ENCODE measurements at regions not wholly inside any gene's neighbourhood (a gene's known extent, or its start where the extent isn't known, plus 50 kb on each side); places are given as distances from the start of the nearest gene placed in this dataset.

DNA sequence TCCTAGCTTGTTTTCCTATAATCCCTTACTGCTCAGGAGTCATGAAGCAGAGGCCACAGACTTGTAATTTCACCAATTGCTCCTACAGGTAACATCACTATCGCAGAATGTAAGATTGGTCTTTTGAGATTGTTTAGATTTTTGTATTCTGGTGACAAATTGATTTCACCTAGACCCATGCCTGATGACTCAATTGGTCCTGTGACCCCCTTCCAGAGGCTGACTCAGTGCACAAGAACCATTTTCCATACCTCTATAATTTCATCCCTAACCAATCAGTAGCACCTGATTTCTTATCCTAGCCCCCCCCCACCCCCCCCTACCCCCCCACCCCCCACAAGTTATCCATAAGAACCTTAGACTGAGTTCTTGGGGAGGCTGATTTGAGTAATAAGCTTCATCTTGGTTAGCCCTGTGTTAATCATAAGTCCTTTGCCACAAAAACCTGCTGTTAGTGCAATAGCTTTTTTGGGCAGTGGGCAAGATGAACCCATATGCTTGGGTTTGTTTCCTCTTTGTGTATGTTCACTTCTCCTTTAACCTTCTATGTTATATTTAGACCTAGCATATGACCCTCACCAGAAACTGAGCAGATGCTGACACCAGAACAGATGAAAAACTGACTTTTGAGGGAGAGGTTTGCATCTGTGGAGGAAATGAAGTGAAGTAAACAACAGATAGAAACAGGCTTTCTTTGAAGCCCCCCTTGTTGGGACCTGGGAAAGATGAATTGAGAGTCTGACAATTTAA is 187.1 kb downstream of the KIF20B start:
- DNase-seq, result peak; percentile 8

DNA sequence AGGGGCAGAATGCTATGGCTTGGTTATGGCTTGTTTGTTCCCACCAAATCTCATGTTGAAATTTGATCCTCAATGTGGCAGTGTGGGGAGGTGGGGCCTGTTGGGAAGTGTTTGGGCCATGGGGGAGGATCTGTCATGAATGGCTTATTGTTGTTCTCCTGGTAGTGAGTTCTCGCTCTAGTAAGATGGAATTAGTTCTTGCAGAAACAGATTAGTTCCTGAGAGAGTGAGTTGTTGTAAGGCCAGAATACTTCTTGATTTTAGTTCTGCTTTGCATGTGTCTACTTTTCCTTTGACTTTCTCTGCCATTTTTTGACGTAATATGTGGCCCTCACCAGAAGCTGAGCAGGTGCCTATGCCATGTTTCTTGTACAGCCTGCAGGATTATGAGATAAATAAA is 188.2 kb downstream of the KIF20B start:
- peak; percentile 4 for DNase-seq

DNA sequence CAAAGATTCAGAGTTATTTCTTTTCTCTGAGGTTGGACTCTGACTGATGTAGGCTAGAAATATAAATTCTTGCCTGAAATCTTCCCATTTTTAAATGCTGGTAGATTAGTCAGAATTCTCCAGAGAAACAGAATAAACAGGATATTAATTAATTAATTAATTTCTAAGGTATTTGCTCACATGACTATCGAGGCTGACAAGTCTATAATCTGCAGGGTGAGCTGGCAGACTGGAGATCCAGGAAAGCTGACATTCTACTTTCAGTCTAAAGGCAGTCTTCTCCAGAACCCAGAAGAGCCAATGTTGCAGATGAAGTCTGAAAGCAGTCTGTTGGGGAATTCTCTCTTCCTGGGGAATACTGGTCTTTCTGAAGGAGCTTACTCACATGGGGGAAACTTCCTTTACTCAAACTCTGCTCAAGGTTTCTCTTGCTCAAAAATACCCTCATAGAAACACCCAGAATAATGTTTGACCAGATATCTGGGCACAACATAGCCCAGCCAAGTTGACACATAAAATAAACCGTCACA is 189.7 kb downstream of the KIF20B start:
- no peak for DNase-seq

DNA sequence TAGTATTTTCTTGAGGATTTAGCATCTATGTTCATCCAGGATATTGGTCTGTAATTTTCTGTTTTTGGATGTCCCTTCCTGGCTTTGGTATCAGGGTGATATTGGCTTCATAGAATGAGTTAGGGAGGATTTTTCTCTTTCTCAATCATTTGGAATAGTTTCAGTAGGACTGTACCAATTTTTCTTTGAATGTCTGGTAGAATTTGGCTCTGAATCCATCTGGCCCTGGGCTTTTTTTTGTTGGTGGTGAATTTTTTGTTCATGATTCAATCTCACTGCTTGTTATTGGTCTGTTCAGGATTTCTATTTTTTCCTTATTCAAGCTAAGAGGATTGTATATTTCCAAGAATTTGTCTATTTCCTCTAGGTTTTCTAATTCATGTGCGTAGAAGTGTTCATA is 192.7 kb downstream of the KIF20B start:
- no peak for DNase-seq

DNA sequence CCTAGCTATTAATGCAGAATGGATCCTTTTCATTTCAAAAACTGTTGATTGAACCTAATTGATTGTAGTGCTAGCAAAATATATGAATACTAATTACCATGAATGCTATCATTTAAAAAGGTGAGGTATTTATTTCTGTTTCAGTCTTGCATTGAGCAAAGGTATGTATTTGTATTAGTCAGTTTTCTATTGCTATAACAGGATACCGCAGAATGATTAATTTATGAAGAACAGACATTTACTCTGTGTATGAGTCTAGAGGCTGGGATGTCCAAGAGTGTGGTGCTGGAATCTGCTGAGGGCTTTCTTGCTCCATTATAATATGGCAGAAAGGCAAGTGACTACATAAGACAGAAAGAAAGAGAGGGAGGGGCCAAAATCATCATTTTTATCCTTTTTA is 199.2 kb downstream of the KIF20B start:
- no peak for DNase-seq

DNA sequence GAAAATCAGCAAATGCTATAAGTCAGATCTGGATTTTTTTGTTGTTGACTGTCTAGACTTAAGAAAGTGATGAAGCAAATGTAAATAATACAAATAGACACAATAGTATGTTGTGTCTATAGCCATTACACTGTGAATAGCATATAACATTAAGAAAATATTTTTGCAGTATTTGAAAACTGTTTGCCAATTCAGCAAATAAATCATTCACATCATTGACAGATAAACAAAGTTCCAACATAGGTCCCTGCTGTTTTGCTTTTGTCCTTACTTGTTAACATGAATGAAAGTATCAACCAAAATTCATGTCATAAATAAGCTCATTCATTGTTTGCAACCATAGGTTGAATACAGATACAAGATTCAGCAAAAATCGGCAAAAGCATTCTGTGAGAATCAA is 200.5 kb downstream of the KIF20B start:
- no peak for DNase-seq

DNA sequence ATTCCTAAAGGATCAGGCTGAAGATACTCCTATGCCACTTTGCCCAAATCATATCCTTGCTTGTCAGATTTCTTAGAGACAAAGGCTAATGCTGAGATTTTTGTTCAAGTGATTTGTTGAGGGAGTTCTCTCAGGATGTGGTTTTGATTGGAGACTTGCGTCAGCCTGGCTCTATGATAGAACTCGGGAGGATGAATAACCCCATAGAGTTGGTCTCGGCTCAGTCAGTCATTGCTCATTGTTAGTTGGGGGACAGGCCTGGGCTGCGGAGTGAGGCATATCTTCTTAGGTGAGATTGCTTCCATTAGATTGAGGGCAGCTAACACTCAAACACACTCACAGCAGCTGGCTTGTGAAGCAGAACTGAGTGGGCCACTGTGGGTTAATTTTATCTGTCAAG is 203.4 kb downstream of the KIF20B start:
- DNase-seq, result no peak

DNA sequence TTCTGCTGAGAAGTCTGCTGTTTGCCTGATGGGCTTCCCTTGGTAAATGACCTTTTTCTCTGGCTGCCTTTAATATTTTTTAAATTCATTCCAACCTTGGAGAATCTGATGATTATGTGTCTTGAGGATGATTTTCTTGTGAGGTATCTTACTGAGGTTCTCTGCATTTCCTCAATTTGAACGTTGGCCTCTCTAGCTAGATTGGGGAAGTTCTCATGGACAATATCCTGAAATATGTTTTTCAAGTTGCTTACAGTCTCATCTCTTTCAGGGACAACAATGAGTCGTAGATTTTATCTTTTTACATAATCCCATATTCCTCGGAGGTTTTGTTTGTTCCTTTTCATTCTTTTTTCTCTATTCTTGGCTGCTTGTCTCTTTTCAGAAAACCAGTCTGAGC is 208.4 kb downstream of the KIF20B start:
- no peak for DNase-seq

DNA sequence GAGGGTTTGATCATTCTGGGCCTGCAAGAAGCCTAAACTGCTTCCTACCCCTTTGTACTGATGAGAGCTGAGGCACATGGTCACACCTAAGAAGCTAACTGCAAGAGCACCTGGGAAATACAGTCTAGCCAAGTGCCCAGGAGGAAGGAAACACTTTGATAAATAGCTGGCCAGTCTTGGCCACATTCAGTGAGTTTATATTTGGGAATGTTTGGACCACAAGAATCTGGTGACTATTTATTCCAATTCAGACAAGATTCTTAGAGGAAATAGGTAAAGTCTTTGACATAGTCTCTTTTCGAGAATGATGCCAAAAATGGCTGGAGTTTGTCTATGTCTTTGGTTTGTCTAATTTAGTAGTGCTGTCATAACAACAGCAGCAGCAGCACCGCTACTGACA is 213.6 kb downstream of the KIF20B start:
- no peak for DNase-seq

DNA sequence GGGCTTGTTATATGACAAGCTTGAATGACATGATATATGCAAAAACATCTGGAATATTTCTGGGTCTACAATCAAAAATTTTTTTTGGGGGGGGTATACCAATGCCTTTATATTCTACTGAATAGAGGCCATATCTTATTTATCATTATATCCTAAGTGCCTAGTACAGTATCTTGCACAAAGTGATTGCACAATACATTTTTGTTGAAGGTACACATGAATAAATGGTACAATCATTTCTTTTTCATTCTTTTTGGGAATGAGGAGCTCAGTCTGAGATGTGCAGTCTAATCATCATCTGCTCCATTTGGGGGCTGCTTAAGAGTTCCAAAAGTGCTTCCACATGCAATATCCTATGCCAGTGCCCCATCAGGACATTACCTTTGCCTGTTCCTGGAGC is 214.6 kb downstream of the KIF20B start:
- no peak for DNase-seq

DNA sequence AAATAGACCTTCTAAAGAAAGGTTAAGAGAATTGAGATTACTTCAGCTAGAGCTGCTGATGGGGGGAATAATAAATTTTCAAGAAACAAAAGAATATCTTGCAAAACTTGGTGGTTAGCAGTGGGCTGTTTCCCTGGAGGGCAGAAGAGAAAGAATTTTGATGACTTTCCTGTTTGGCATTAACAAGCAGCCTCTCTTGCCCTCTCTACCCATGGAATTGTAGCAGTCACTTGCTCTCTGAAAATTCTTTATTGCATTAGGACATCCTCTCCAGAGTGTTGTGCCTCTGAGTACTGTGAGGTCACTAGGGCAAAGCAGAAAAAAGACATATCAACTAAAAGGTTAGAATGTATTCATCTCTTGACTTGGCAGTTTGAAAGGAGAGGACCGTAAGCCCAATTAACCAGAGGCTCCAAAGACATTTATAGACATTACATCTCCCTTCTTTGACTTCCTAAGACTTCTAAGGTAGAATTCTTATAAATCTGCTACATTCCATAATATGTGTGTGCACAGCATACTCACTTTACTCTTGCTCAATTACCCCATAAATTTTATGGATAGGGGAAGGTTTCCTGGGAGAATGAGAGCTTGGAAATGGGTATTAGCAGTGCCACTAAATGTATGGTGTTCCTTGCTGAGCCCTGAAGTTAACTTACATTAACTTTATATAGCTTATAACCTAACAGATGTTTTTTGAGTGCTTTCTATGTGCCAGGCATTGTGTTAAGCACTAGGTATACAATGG is 215.3 kb downstream of the KIF20B start:
- no peak for DNase-seq

DNA sequence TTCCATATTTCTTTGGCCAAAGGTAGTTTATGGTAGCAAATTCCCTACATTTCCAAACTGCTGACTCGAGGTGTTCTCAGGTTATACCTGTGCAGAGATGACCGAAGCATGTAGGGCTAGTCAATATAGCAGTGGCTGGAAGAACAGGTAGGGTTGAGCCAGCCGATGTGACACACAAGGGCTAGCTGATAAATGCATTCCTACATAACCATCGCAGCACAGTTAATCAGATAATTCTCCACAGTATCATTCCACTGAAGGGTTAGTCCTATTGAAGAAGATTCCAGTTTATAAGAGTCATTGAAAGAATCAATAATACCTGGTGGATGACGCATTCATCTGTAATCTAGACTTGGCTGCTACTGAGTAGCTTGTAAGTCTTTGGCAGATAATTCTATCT is 220.0 kb downstream of the KIF20B start:
- DNase-seq, result no peak

DNA sequence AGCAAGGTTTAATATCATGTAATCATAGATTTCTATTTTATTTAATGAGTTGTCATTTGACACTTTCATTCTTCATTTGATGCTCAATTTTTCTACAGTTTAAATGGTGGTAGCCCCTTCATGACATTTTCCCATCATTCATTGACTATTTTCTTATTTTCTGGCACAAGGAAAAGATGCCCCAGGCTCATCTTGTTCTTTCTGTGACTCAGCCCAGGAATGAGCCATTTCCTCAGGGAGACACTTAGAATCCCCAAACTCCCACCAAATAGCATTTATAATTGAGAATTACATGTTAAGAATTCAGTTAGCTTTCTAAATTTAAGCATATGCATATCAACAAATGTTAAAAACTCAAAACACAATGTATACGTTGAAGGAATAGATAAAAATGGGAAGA is 222.3 kb downstream of the KIF20B start:
- DNase-seq, result no peak

DNA sequence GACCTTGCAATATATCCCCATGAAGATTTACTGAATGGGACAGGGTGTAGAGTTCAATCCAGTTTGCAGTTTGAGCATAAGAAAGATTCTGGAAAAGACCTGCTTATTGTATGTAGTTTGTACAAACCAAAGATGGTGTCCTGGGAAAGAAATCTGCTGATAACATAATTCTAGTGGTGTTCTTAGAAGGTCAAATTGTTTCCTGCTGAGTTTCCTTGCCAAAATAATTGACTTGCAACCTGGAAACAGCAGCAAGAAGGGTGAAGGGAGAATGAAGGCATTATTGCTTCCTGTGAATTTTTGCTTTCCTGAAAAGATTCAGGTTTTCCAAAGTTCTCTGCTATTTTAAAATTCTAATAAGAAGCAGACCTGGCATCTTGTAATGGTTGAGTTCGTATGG is 222.9 kb downstream of the KIF20B start:
- no peak for DNase-seq

DNA sequence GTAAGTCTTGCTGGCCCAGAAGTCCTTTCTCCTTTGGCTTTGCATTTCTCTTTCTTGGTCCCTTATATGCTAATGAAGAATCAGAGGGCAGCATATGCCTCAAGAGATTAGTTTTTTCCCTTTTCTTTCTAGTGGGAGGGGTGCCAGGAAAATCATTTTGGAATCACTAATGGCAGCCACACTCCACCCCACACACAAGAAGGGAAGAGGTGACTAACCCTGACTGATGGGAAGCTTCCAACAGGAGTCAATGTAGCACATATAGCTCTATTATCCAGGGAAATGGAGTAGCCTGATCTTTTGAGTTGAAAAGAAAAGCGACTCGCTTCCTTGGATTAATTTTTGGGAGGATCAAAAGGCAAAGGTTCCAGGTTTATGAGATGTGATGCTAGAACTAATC is 225.3 kb downstream of the KIF20B start:
- DNase-seq, result no peak

DNA sequence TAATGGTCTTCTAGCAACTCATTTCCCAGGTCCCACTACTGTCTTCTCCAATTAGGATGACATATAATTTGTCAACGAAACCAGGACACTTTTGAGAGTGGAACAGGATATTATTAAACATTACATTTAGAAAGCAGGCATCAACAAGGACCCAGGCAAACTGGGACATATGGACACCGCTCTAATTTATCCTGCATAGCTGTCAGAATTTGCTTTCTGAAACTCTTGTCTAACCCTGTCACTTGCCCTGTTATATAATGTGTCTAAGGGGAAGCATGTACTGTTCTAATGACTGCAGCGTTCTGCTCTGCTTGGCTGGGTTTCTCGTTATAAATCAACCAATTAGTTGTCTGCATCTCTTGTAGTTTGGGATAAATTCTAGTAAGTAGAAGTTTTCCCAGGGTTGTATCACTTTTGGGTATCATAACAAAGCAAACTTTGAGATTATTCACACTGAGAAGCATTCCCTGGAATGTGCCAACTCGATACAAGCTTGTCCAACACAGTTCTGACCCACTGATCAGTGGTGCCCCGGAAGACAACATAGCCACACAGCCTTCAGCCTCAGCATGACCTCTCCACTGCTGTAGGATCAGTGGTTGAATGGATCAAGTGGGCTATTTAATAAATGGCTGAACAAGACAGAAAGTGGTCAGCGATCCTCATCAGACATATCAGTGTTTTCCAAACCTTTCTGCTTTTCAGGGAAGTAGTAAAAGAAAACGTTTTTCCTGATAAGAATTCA is 228.1 kb downstream of the KIF20B start:
- no peak for DNase-seq

DNA sequence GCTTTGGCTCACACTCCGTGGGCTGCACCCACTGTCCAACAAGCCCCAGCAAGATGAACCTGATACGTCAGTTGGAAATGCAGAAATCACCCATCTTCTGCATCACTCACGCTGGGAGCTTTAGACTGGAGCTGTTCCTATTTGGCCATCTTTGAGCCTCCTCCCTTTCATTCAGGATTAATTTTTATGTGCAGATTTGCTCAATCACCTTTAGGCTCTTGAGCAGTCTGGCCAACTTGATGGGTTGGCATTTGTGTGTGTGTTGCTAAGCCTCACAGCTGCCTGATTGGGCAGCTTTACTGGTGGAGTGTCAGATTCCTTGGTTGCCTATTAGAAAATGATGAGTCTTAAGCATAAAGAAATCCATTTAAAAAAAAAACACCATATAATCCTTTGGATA is 236.1 kb downstream of the KIF20B start:
- no peak for DNase-seq

DNA sequence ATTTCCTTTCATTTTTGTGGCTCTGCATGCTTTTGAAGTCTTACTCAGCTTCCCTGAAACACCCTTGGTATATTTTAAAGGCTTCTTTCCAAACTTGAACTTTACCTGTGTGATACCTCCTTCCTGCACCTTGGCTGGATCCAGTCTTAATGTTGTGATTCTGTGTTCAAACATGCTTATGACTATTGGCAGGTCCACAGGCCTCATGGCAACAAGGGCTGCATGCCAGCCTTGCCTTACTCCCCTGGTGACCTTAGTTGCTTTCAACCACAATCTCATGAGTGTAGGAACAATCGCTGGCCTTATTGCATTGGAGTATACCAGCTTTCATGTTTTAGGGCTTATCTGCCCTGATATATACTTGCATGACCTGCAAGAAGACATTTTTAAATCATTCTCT is 238.7 kb downstream of the KIF20B start:
- no peak for DNase-seq

DNA sequence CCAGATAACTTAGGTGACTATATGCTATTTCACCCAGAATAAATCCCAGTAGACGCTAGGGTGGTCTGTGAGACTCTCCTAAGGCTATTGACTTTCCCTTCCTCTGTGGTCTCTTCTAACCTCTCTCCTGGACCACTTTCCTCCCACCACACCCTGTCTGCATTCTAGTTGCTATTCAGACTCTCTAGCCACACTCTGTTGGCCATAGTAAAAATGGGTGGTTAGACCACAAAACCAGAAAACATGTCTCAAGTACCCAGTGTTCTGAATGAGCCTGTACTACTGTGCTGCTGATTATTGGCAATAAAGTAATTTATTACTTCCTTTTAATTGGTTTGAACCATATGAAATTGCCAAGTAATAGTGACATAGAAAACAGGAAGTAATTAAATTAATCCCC is 240.8 kb downstream of the KIF20B start:
- no peak for DNase-seq

DNA sequence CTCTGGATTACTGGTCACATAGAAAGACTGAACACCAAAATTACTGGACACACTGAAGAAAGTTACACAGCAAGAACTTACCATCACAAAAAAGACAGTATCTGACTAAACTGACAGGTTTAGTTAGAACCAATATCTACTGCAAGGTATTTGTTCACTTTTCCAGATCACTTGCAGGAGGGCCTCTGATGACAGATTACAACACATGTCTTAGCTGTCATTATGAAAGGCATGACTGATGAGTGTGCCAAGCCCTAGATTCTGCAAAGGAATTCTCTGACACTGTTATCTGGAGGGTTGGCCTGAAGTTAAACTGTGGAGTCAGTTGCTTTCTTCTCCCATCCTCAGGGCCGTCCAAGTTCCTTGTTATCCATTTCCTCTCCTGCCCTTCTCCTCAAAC is 242.7 kb downstream of the KIF20B start:
- no peak for DNase-seq

DNA sequence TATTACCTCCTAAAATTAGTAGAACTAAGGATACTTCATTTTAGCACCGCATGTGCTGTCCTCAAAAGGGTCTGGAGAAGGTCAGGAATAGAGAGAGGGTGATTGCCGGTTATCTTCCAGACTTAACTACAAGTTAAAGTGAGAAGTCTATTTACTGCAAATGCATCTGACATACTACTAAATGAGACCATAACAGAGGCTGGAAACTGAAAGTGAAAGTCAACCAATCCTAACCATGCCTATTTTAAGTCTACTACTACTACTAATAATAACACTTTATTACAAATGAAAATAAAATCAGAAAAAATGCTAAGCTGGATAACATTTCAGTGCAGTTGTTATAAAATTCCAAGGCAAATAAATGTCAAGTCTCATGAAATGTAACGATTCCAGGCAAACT is 244.7 kb downstream of the KIF20B start:
- no peak for DNase-seq

DNA sequence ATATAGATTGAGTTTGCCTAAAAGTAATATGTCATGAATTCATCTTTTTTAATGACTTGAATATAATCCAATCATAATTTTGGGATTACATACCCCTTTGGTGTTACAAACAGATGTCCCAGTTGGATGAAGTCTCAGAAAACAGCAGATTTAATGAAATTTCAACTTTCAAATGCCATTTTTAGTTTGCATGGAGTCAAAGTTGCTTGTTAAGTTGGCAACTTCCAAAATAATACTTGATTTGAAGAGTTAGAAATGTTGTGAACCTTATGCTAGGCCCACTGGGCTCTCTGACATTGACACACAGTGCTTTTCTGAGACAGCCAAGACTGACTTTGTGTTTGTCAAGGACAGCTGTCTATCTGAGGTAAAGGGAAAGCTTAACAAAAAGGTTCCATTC is 248.1 kb downstream of the KIF20B start:
- DNase-seq, result no peak

DNA sequence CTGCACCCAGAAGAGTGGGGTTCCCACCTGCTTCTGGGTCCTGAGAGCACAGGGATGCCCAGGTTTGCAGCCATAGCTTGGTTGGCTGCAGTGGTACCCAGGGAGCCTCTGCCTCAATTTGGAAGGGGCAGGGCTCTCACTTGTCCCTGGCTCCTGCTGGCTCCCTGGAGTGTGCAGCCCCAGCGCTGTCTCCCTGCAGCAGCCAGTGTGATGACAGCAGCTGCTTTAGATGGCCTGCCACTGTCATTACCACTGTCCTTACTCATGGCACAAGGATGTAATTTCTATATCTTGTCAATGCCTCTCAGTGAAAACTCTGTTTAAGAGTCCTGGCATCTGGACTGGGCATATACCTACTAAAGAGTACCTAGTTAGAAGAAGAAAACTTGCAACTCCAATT is 250.9 kb downstream of the KIF20B start:
- DNase-seq, result no peak

DNA sequence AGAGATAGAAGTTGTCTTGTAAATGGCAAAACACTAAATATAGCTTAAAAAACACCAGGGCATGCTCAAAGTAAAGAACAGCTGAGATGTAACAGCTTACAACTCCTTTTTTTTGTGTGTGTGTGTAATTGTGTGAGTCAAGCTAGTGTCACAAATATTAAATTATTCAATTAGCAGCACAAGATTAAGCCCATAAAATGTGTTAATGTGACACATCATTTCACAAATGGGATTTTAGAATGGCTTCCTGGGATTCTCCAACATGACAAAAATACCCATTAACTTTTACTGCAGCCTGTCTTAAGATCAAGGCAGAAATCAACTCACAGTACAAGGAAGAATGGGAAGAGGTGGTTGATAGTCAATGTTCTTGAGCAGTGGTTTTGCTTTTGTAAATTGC is 251.4 kb downstream of the KIF20B start:
- DNase-seq, result no peak
